Kasumi-1 (cell line): ENCODE measurements at regions not wholly inside any gene's neighbourhood (a gene's known extent, or its start where the extent isn't known, plus 50 kb on each side); places are given as distances from the start of the nearest gene placed in this dataset.
"Not testable (repeated sequence)": the region's sequence is repeated elsewhere in the genome, so short reads cannot be mapped to it uniquely, and the experiment has no call there.

Experiments
- DNase-seq, 2 experiments: peaks; one replicate each; lab custom pipeline; 2025; lab: John Stamatoyannopoulos, UW

GRCh38 chr10:9911488-9911887 lies 1106.2 kb upstream of the CELF2 start:
- no peak for DNase-seq

GRCh38 chr10:9913876-9914514 lies 1103.7 kb upstream of the CELF2 start:
- no peak for DNase-seq

GRCh38 chr10:9921544-9921943 lies 1096.1 kb upstream of the CELF2 start:
- no peak for DNase-seq

GRCh38 chr10:9922126-9922870 lies 1095.4 kb upstream of the CELF2 start:
- no peak for DNase-seq

- DNase-seq, result no peak
These were observed 1091.7 kb upstream of the CELF2 start for GRCh38 chr10:9926003-9926402.

GRCh38 chr10:9926881-9927280 lies 1090.8 kb upstream of the CELF2 start:
- no peak for DNase-seq

GRCh38 chr10:9939716-9940115 lies 1078.0 kb upstream of the CELF2 start:
- no peak for DNase-seq

GRCh38 chr10:9944690-9945089 lies 1073.0 kb upstream of the CELF2 start:
- no peak for DNase-seq

GRCh38 chr10:9950070-9950469 lies 1067.6 kb upstream of the CELF2 start:
- no peak for DNase-seq

GRCh38 chr10:9951481-9952257 lies 1066.0 kb upstream of the CELF2 start:
- DNase-seq, result peak; percentile 31 to 32

- DNase-seq, result no peak
These were observed 1060.3 kb upstream of the CELF2 start for GRCh38 chr10:9957351-9957750.

GRCh38 chr10:9957876-9958275 lies 1059.8 kb upstream of the CELF2 start:
- DNase-seq, result not testable (repeated sequence)

GRCh38 chr10:9965341-9965740 lies 1052.3 kb upstream of the CELF2 start:
- DNase-seq, result no peak

- DNase-seq, result no peak
These were observed 1030.9 kb upstream of the CELF2 start for GRCh38 chr10:9986786-9987185.

- no peak for DNase-seq
These were observed 1030.5 kb upstream of the CELF2 start for GRCh38 chr10:9987197-9987596.

- DNase-seq, result no peak
These were observed 1025.0 kb upstream of the CELF2 start for GRCh38 chr10:9992661-9993060.

- no peak for DNase-seq
These were observed 1023.5 kb upstream of the CELF2 start for GRCh38 chr10:9994131-9994530.

- DNase-seq, result no peak
These were observed 1018.0 kb upstream of the CELF2 start for GRCh38 chr10:9999627-10000026.

GRCh38 chr10:10007957-10008356 lies 1009.7 kb upstream of the CELF2 start:
- DNase-seq, result no peak

- DNase-seq, result peak; percentile 9 to 21
These were observed 1007.3 kb upstream of the CELF2 start for GRCh38 chr10:10010397-10010796.

GRCh38 chr10:10014846-10015245 lies 1002.8 kb upstream of the CELF2 start:
- no peak for DNase-seq

GRCh38 chr10:10017716-10018115 lies 1000.0 kb upstream of the CELF2 start:
- DNase-seq, result no peak

GRCh38 chr10:10020945-10021344 lies 996.7 kb upstream of the CELF2 start:
- no peak for DNase-seq
